A673 (cell line): ENCODE measurements at regions not wholly inside any gene's neighbourhood (a gene's known extent, or its start where the extent isn't known, plus 50 kb on each side); places are given as distances from the start of the nearest gene placed in this dataset.

Source experiments
- EZH2 ChIP-seq: fragments of 200-600 bp; sonication (generic); IDR thresholded peaks from 2 replicates; pipeline ENCODE4 v1.6.1; 2017; ENCODE audit warnings: borderline replicate concordance, low read depth, mild to moderate bottlenecking, mixed read lengths, antibody characterized with exemption, low read length; ENCODE audit not compliant: poor library complexity, severe bottlenecking
- TF ChIP-seq, protein P1 (sequence below): fragments of 300-800, 200-600 bp; sonication (generic); conservative IDR thresholded peaks from 2 replicates; pipeline ENCODE4 v1.5.1; 2017; ENCODE audit warnings: low read depth, mild to moderate bottlenecking, antibody characterized with exemption, low read length, moderate library complexity, mixed read lengths

DNA sequence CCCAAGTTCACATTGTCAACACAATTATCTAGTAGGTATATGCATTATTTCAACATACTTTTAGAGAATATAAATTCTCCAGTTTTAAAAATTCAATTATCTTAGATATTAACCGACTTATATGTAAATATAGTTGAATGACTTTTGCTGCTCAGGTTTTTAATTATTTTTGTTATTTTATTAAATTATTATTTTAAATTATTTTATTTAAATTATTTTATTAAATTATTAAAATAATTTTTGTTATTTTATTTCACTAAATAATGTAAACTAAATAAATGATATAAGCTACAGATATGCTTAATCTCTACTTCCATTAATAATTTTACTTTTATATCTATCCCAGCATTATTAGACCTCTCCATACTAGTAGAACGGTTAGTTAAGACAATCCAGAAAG is 544.3 kb upstream of the ARRDC3 start:
- TF ChIP-seq, protein P1, sequence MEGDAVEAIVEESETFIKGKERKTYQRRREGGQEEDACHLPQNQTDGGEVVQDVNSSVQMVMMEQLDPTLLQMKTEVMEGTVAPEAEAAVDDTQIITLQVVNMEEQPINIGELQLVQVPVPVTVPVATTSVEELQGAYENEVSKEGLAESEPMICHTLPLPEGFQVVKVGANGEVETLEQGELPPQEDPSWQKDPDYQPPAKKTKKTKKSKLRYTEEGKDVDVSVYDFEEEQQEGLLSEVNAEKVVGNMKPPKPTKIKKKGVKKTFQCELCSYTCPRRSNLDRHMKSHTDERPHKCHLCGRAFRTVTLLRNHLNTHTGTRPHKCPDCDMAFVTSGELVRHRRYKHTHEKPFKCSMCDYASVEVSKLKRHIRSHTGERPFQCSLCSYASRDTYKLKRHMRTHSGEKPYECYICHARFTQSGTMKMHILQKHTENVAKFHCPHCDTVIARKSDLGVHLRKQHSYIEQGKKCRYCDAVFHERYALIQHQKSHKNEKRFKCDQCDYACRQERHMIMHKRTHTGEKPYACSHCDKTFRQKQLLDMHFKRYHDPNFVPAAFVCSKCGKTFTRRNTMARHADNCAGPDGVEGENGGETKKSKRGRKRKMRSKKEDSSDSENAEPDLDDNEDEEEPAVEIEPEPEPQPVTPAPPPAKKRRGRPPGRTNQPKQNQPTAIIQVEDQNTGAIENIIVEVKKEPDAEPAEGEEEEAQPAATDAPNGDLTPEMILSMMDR, result no peak
- TF ChIP-seq EZH2, result no peak
